Pancreas (tissue), 10 donors: ENCODE measurements at regions not wholly inside any gene's neighbourhood (a gene's known extent, or its start where the extent isn't known, plus 50 kb on each side); places are given as distances from the start of the nearest gene placed in this dataset.

Experiments
- ATAC-seq, 4 donors: fragments of 200-7000 bp; cut with Tn5 transposase; one replicate each; pipeline versions ENCODE4 v1.8.0 to v1.9.1; 2020; ENCODE audit warnings: mild to moderate bottlenecking in 4 of 4, moderate library complexity in 4 of 4
- DNase-seq, 6 donors: peaks; one replicate each; pipeline ENCODE4 v3.0.0-alpha.2; 2020
- FAIRE-seq: peaks from 2 replicates; lab custom pipeline; 2012; peaks lifted over from hg19 to GRCh38; lab: Jason Lieb, UNC
- H3K27ac ChIP-seq, 4 donors: fragments of 200-600 bp; sonication (generic); 1 replicate in 3 of 4; 2 replicates in 1 of 4; pipeline versions ENCODE4 v1.5.0 to v1.8.0; 2020
- H3K27me3 ChIP-seq, 4 donors: fragments of 200-600 bp; one replicate each; pipeline ENCODE4 v1.8.0; 2021
- H3K36me3 ChIP-seq, 3 donors: fragments of 200-600 bp; sonication (generic) in 1 of 3; one replicate each; pipeline versions ENCODE4 v1.5.0 to v1.8.0; 2020 to 2021
- H3K4me1 ChIP-seq, 3 donors: fragments of 200-600 bp; one replicate each; pipeline ENCODE4 v1.8.0; 2021
- H3K4me3 ChIP-seq, 4 donors: fragments of 200-600 bp; sonication (generic) in 2 of 4; one replicate each; pipeline versions ENCODE4 v1.5.0 to v1.8.0; 2020 to 2021
- H3K9me3 ChIP-seq, 4 donors: fragments of 200-600 bp; one replicate each; pipeline ENCODE4 v1.8.0; 2021
- CTCF ChIP-seq, 4 donors: fragments of 200-600 bp; sonication (generic) in 3 of 4; IDR thresholded peaks; one replicate each; pipeline versions ENCODE4 v1.5.0 to v1.8.0; 2021; ENCODE audit warnings: antibody characterized with exemption in 4 of 4
- WGBS, 2 donors: extraction: QIAGEN DNeasy Blood & Tissue Kit; methylation state at CpG; one replicate each; pipeline ENCODE4 v1.1.7; 2013; 5-methylcytosine and 5-hydroxymethylcytosine counted together
- intact Hi-C, 3 donors: fragments of 100-400 bp; cut with DNase I; formaldehyde crosslinking; loops; one replicate each; pipeline versions ENCODE4 v1.11.1 to v1.14.2; 2022
- donor health status: healthy with polysubstance abuse.
- donor health status: DM: no; HTN: no; CAD: no; lungs with moderate emphysema.
- donor health status: DM: no; HTN: no; CAD: no.
- donor health status: control.
- donor health status: control.
- donor health status: Bipolar disorder and iron deficiency.
- donor health status: DM: yes; HTN: yes; CAD: no.
- donor health status: DM: no; HTN: no; CAD: no.
- donor health status: DM: no; HTN: no; CAD: no.
- donor health status: DM: yes; HTN: yes; CAD: no.

GRCh38 chr4:164617911-164618310 is 136.0 kb upstream of the SMIM31 start:
- WGBS, 2 donors = 49 to 56% methylated on average over 3 of the region's 3 CpGs
- intact Hi-C loops = no loop called here

GRCh38 chr4:164621886-164622521 is 131.9 kb upstream of the SMIM31 start:
- intact Hi-C loops = no loop called here
- no peaks in the 10 kb centered on the region for H3K9me3 ChIP-seq
- no peak overlapping the region for H3K27ac ChIP-seq
- WGBS, 2 donors = 41 to 49% methylated on average over 4 of the region's 4 CpGs
- no peak for TF ChIP-seq CTCF (IDR thresholded peaks at IDR 0.05)
- ATAC-seq (no peak), DNase-seq (no peak), FAIRE-seq (no peak)
- H3K4me1 ChIP-seq = no peaks in the 10 kb centered on the region
- no peaks in the 10 kb centered on the region for H3K27me3 ChIP-seq
- no peak overlapping the region for H3K4me3 ChIP-seq
- no peaks in the 10 kb centered on the region for H3K36me3 ChIP-seq

More at GRCh38 chr4:164617911-164618310, 136.0 kb upstream of the SMIM31 start:
- FAIRE-seq (no peak), DNase-seq (no peak), ATAC-seq (no peak)
- Histone ChIP-seq H3K4me1 (no peaks in the 10 kb centered on the region), H3K27ac (no peak overlapping the region), H3K27me3 (no peaks in the 10 kb centered on the region), H3K4me3 (no peak overlapping the region), H3K9me3 (no peaks in the 10 kb centered on the region), H3K36me3 (no peaks in the 10 kb centered on the region)
- no peak for TF ChIP-seq CTCF (IDR thresholded peaks at IDR 0.05)

- Histone ChIP-seq H3K9me3 (no peaks in the 10 kb centered on the region), H3K36me3 (no peaks in the 10 kb centered on the region), H3K27ac (no peak overlapping the region), H3K4me1 (no peaks in the 10 kb centered on the region), H3K27me3 (no peaks in the 10 kb centered on the region), H3K4me3 (no peak overlapping the region)
- peak in 1 of 6 donors; percentile 29 for DNase-seq
- intact Hi-C loops = no loop called here
- TF ChIP-seq CTCF (IDR thresholded peaks at IDR 0.05) = no peak
- no peak for ATAC-seq
- no peak for FAIRE-seq
- WGBS, 2 donors = 82 to 100% methylated on average over 1 of the region's 1 CpG
Observed at GRCh38 chr4:164623099-164623498, 130.8 kb upstream of the SMIM31 start.

GRCh38 chr4:164639001-164639400 is 114.9 kb upstream of the SMIM31 start:
- FAIRE-seq = no peak
- no peaks in the 10 kb centered on the region for H3K4me1 ChIP-seq
- no peaks in the 10 kb centered on the region for H3K9me3 ChIP-seq
- TF ChIP-seq CTCF (IDR thresholded peaks at IDR 0.05) = no peak
- DNase-seq = no peak
- H3K27me3 ChIP-seq = no peaks in the 10 kb centered on the region
- H3K4me3 ChIP-seq = no peak overlapping the region
- no peak for ATAC-seq
- intact Hi-C loops = no loop called here
- no peak overlapping the region for H3K27ac ChIP-seq
- H3K36me3 ChIP-seq = no peaks in the 10 kb centered on the region

- Histone ChIP-seq H3K27me3 (no peaks in the 10 kb centered on the region), H3K4me3 (no peak overlapping the region), H3K9me3 (no peaks in the 10 kb centered on the region), H3K36me3 (no peaks in the 10 kb centered on the region), H3K4me1 (no peaks in the 10 kb centered on the region), H3K27ac (no peak overlapping the region)
- ATAC-seq (no peak), FAIRE-seq (no peak), DNase-seq (no peak)
- 27 to 44% methylated on average over 1 of the region's 1 CpG for WGBS, 2 donors
- no peak for TF ChIP-seq CTCF (IDR thresholded peaks at IDR 0.05)
- intact Hi-C loops = no loop called here
Observed at GRCh38 chr4:164648151-164648848, 105.6 kb upstream of the SMIM31 start.
